ENCODE measurements at regions not wholly inside any gene's neighbourhood (a gene's known extent, or its start where the extent isn't known, plus 50 kb on each side); places are given as distances from the start of the nearest gene placed in this dataset.

- no peak for DNase-seq
- intact Hi-C loops (cut with DNase I) = no loop called here
- ATAC-seq = no peak
- TF ChIP-seq CTCF (IDR thresholded peaks at IDR 0.05) = no peak
- no peaks in the 10 kb centered on the region for H3K36me3 ChIP-seq
- no peaks in the 10 kb centered on the region for H3K27me3 ChIP-seq
- no peak overlapping the region for H3K27ac ChIP-seq
- no peaks in the 10 kb centered on the region for H3K9me3 ChIP-seq
- H3K4me1 ChIP-seq = no peaks in the 10 kb centered on the region
- no peak overlapping the region for H3K4me3 ChIP-seq
Observed at GRCh38 chr5:100448111-100448528, 87.1 kb upstream of the FAM174A start.

- intact Hi-C loops (cut with DNase I) = no loop called here
- H3K27ac ChIP-seq = no peak overlapping the region
- H3K9me3 ChIP-seq = no peaks in the 10 kb centered on the region
- H3K4me1 ChIP-seq = no peaks in the 10 kb centered on the region
- H3K27me3 ChIP-seq = no peaks in the 10 kb centered on the region
- no peak overlapping the region for H3K4me3 ChIP-seq
- no peak for DNase-seq
- no peak for TF ChIP-seq CTCF (IDR thresholded peaks at IDR 0.05)
- no peaks in the 10 kb centered on the region for H3K36me3 ChIP-seq
- no peak for ATAC-seq
Observed at GRCh38 chr5:100446879-100447430, 88.2 kb upstream of the FAM174A start.

DNA sequence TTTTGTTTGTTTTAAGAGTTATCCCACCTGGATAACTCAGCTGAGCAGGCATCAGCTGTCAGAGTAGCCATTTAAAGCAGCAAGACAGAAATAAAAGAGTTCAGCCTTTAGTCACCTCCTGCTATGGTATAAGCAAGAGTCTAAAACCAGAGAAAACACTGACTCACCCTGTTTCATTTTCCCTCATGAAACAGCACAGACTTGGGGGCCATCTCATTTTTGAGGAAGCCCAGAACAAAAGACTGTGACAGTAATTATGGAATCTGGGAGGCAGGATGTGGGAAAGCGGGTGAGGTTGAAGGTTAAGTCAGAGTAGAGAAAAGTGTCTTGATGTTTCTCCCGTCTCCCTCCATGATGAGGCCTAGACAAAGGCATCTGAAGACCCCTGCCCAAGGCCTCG is 90.2 kb upstream of the FAM174A start:
- no peaks in the 10 kb centered on the region for H3K4me1 ChIP-seq
- no peaks in the 10 kb centered on the region for H3K9me3 ChIP-seq
- intact Hi-C loops (cut with DNase I) = no loop called here
- H3K27me3 ChIP-seq = no peaks in the 10 kb centered on the region
- H3K27ac ChIP-seq = no peak overlapping the region
- no peaks in the 10 kb centered on the region for H3K36me3 ChIP-seq
- TF ChIP-seq CTCF (IDR thresholded peaks at IDR 0.05) = no peak
- no peak overlapping the region for H3K4me3 ChIP-seq
- ATAC-seq = no peak
- DNase-seq = no peak

DNA sequence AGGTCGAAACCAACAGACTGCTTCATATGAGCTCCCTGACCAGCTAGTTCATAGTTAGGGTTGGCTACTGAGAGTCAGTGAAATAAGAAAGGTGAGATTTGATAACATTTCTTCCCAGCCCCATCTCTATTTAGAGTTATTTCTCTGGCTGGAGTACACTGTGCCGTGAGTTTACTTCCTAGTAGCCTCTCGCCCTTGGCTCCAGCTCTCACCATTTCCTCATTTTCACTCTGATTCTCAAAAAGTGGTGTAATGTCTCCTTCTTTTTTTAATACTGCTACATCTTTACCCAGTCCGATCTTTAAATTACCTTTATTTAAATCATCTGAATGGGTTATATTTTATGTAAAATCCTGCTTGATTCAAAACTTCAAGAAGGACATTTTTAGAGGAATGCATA is 100.4 kb upstream of the FAM174A start:
- no peak for DNase-seq
- Histone ChIP-seq H3K27me3 (no peaks in the 10 kb centered on the region), H3K27ac (no peak overlapping the region), H3K9me3 (no peaks in the 10 kb centered on the region), H3K4me3 (no peak overlapping the region), H3K36me3 (no peaks in the 10 kb centered on the region), H3K4me1 (no peaks in the 10 kb centered on the region)
- no peak for TF ChIP-seq CTCF (IDR thresholded peaks at IDR 0.05)
- intact Hi-C loops (cut with DNase I) = no loop called here
- ATAC-seq = no peak

DNA sequence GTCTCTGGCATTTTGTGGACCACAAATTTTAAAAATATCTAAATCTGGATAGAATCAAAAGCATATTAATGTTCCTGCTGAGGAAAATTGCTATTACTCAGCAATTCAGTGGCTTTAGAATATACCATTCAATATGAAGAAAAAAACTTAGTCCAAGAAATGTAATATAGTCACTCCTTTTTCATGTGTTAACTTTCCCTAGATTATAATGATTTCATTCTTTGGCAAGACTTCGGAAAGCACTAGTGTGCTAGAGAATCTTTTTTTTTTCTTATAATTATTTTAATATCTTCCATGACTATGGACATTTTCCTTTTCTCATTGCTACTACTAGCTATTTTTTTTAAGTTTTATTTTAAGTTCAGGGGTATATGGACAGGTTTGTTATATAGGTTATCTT is 102.4 kb upstream of the FAM174A start:
- no peak for DNase-seq
- H3K4me1 ChIP-seq = no peaks in the 10 kb centered on the region
- TF ChIP-seq CTCF (IDR thresholded peaks at IDR 0.05) = no peak
- no peaks in the 10 kb centered on the region for H3K36me3 ChIP-seq
- ATAC-seq = no peak
- H3K4me3 ChIP-seq = no peak overlapping the region
- H3K9me3 ChIP-seq = no peaks in the 10 kb centered on the region
- H3K27ac ChIP-seq = no peak overlapping the region
- no peaks in the 10 kb centered on the region for H3K27me3 ChIP-seq
- intact Hi-C loops (cut with DNase I) = no loop called here
